HG03159 (cell line): ENCODE measurements at regions not wholly inside any gene's neighbourhood (a gene's known extent, or its start where the extent isn't known, plus 50 kb on each side); places are given as distances from the start of the nearest gene placed in this dataset.
"Not testable (repeated sequence)": the region's sequence is repeated elsewhere in the genome, so short reads cannot be mapped to it uniquely, and the experiment has no call there.

Source experiments
- ATAC-seq: cut with Tn5 transposase; IDR thresholded peaks from one replicate; pipeline ENCODE4 v1.9.1; 2021; ENCODE audit warnings: mild to moderate bottlenecking, moderate library complexity; ENCODE audit not compliant: unreplicated experiment

DNA sequence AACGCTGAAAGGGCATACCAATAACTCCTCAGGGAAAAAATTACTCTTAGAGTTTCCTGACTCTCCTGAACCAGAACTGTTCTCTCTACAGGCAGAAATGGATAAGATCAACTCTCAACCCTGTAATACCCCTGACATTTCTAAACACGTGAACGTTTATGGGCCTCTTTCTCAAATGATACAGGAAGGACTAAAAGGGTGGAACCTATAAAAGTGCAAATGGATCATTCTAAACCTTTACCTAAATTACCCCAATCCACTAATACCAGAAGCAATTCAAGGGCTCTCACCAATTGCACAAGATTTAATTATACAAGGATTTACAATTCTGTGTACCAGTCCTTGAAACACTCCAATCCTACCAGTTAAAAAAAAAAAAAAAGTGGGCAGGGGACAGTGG is 98.0 kb upstream of the FAM174B start:
- no peak for ATAC-seq

GRCh38 chr15:92763459-92763858 is 107.9 kb upstream of the FAM174B start:
- ATAC-seq = no peak

GRCh38 chr15:92768131-92768530 is 112.6 kb upstream of the FAM174B start:
- not testable (repeated sequence) for ATAC-seq

DNA sequence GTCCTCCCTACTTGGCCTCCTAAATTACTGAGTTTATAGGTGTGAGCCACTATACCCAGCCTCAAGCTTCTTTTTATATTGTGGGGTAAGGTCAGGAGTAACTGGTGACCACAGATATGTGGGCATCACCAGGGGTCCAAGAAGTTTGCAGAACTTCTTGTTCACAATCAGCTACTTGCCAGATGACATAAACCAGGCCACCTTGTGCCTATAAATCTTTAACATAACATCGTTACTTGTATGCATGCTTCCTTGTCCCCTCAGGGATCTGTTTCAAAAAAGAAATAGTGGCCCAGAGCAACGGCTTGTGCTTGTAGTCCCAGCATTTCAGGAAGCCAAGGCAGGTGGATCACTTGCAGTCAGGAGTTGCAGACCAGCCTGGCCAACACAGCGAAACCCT is 115.1 kb upstream of the FAM174B start:
- no peak for ATAC-seq

GRCh38 chr15:92772061-92772460 is 116.5 kb upstream of the FAM174B start:
- no peak for ATAC-seq

DNA sequence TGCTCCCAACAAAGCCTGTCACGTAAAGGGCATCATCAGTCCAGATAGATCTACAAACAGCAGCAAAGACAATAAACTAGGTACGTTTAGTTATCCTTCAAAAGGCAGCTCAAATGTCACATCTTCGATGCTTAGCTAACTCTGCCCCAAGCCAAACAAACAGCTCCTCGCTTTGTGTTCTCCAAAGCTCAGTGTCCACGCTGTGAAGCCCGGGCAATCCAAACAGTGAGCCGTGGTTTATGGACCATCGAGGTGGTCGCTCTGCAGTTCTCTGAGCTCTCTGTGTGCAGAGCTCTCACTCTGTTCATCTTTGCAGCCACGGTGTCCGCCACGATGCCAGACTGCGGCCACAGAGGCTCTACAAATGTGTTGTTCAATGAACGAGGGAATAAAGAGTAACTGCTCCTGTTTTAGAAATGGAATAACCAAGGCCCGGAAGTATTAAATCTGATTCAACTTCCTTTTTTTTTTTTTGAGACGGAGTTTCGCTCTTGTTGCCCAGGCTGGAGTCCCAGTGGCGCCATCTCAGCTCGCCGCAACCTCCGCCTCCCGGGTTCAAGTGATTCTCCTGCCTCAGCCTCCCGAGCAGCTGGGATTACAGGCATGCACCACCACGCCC is 117.2 kb upstream of the FAM174B start:
- no peak for ATAC-seq

DNA sequence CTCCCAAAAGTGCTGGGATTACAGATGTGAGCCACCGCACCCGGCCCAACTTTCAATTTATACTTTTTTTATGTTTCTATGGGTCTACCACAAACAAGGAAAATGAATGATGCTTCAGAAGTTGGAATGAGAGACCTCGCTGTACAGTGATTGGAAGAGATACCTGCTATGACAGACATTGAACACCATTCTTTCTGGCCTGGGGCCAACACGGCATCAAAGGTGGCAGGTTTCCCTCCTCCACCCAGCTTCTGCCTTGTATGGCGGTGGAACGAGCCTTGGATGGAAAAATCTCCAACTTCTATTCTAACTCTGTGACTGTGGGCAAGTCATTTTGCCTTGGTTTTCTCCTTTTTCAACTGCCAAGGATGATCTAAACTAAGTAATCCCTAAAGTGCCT is 117.8 kb upstream of the FAM174B start:
- no peak for ATAC-seq

DNA sequence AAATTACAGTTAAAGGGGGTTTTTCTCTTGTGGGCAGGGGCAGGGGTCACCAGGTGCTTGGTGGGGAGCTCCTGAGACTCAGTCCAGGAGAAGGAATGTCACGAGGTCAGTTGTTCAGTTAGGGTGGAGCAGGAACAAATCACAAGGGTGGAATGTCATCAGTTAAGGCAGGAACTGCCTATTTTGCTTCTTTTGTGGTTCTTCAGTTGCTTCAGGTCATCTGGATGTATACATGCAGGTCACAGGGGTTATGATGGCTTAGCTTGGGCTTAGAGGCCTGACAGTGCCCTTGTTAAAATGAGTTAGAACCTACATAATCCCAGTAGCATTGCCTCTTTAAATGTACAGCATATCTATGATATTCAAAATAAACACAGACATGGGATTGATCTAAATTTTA is 120.2 kb upstream of the CHD2 start:
- ATAC-seq = no peak

- ATAC-seq = no peak
Observed at GRCh38 chr15:92780843-92781242, 119.3 kb upstream of the CHD2 start.

DNA sequence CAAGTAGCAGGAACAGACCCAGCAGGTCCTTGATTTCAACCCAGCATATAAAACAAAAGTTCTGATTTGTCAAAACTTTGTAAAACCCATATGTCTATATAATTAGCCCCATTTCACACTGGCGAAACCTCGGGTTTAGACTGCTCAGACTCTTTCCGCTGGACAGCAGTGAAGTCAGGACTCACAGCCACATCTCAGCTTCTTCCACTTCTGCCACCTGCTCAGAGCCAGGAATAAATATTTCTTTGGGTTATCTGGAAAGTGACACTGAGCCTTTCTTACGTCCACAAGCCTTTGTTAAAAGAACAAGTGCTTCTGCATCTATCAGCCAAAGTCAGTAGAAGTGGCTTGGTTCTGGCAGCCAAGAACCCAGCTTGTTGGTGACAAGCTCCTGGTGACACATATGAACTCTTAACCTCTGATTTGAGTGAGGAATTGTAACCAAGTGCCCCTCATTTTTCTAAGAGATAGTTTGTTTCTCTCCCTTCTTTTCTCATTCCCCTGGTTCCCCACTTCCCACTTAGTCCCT is 118.1 kb upstream of the CHD2 start:
- no peak for ATAC-seq

DNA sequence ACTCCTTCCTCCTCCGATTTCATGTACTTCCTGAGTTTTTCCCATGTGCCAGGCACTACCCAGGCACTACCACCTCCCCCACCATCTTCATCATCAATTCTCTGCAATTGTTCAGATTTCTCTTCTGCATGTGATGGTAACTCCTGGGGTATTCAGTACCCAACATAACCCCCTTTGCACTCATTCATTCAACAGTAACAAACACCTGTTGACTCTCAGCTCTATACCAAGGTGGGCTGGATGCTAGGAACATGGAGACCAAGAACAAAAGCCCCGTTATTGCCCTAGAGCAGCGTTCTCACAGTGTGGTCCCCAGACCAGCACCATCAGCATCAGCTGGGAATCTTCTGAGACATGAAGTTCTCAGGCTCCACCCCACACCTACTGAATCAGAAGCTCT is 113.0 kb upstream of the CHD2 start:
- no peak for ATAC-seq

GRCh38 chr15:92788196-92788595 is 111.9 kb upstream of the CHD2 start:
- ATAC-seq = no peak

GRCh38 chr15:92788793-92789192 is 111.3 kb upstream of the CHD2 start:
- ATAC-seq = not testable (repeated sequence)

- ATAC-seq = no peak
Observed at GRCh38 chr15:92796161-92796611, 103.9 kb upstream of the CHD2 start.

DNA sequence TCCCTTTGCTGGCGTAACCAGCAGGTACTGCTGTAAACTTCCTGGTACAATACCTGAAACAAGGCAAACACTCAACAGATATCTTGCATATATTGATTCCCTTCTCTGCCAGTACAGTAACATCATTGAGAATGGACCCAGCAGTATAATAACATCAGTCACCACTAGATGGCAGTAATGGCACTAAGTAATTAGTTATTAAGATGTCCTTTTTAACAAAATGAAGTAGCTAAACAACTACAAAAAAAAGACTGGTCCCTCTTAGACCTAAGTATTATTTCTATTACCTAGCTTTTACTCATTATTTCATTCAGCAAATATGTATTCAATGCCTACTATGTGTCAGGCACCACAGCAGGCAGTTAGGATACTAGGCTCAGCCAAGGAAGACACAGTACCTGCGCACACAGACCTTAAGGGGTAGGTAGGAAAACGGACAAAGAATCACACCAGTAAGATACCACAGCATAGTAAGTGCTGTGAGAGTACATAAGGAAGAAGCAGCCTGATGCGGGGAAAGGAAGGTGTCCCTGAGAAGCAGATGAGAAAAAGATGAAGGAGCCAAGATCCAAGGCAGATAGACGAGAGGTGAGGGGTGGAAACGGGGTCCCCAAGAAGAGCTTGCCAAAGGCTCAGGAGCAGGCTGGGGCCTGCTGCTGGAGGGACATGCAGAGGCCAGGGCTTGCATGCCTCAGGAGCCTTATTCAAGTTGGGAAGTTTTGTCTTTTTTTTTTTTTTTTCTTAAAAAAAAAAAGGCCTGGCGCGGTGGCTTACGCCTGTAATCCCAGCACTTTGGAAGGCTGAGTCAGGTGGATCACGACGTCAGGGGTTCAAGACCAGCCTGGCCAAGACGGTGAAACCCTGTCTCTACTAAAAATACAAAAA is 102.7 kb upstream of the CHD2 start:
- ATAC-seq = peak; percentile 82

- ATAC-seq = no peak
Observed at GRCh38 chr15:92800013-92800412, 100.1 kb upstream of the CHD2 start.

GRCh38 chr15:92800416-92801055 is 99.6 kb upstream of the CHD2 start:
- ATAC-seq = not testable (repeated sequence)

DNA sequence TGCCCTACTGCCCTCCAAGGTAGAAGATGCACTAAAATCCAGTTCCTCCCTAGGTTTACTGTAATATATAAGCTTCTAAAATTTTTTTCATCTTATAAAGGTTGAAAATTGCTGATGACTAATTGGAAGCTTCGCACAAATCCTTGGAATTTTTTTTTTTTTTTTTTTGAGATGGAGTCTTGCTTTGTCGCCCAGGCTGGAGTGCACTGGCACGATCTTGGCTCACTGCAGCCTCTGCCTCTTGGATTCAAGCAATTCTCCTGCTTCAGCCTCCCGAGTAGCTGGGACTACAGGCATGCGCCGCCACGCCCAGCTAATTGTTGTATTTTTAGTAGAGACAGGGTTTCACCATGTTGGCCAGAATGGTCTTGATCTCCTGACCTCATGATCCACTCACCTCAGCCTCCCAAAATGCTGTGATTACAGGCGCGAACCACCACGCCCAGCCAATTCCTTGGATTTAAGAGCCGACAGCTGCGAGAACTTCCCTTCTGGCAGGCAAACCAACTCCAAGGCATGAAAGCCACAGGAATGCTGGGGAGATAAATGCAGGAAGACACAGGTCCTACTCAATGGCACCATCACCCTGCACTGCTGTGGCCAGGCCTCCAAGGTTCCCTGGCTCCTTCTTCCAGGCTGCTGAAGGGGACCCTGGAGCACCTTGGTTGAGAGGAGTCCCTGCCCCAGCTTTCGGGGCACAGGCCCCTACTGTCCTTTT is 98.9 kb upstream of the CHD2 start:
- ATAC-seq = not testable (repeated sequence)

GRCh38 chr15:92801774-92802464 is 98.2 kb upstream of the CHD2 start:
- ATAC-seq = no peak

DNA sequence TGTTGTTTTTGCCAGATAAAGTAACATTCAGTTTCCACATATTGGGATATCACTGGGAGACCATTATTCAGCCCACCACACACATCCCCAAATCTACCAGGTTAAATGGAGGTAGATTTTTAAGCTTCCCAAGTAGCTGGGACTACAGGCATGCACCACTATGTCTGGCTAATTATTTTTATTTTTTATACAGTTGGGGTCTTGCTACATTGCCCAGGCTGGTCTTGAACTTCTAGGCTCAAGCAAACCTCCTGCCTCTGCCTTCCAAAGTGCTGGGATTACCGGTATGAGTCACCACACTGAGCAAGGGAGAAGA is 96.6 kb upstream of the CHD2 start:
- ATAC-seq = no peak
